Kidney capillary endothelial cell (primary cell): ENCODE measurements at regions not wholly inside any gene's neighbourhood (a gene's known extent, or its start where the extent isn't known, plus 50 kb on each side); places are given as distances from the start of the nearest gene placed in this dataset.
"Not testable (repeated sequence)": the region's sequence is repeated elsewhere in the genome, so short reads cannot be mapped to it uniquely, and the experiment has no call there.

Experiments
- DNase-seq: peaks from one replicate; pipeline ENCODE4 v3.0.0-alpha.2; 2018; ENCODE audit warnings: low spot score

- DNase-seq = no peak
Observed at GRCh38 chr3:102336130-102336529, 98.7 kb upstream of the ZPLD1 start.

DNA sequence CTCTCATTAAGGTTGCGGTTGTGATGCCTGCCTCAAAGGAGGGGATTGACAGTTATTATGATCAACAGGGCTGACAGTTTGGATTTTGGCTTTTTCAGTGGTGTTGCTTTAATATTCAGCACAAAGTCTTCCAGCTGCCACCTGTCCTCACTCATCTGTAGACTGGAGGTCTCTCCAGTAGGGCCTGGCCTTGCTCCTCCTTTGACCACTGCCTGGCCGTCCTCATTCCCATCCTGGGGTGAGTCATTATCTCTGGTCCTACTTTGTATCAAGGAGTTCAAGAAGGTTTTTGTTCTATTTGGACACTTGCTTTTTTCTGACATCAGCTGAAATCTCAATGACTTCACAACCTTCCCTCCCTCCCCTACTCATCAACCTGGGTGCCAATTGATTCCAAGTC, 95.1 kb upstream of the ZPLD1 start:
- no peak for DNase-seq

DNA sequence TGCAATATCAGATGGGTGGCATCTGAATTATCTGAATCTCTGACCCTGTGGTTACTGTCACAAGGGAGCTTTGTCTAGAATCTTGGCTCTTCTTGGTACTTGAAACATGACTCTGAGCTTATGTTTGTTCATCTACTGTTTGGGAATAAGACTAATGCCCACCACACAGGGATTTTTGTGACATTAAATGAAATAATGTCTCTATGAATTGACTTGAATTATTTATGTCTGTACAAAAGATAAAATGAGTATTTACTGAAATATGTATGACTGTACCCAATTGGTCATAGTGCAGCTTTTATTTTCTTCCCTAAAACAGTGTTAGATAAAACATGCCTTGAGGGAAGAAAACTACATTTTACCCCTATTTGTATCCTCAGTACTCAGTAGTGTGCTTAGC, 87.9 kb upstream of the ZPLD1 start:
- no peak for DNase-seq

DNA sequence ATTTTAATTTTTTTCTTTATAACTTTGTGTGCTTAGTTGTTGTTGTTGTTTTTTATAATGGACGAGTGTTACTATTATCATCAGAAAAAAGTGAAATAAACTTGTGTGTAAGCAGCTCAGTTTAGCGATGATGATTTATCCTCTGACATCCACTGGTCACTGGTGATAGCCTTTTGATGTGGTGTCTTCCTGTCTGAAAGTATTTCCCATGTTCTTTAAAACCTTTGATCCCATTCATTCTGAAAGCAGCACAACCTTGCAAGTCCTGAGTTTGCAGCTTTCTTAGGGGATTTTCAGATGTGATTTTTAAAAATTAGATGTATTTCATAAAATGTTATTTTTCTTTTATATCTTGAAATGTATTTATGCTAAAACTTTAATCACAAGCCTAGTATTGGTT, 85.9 kb upstream of the ZPLD1 start:
- DNase-seq = no peak

DNA sequence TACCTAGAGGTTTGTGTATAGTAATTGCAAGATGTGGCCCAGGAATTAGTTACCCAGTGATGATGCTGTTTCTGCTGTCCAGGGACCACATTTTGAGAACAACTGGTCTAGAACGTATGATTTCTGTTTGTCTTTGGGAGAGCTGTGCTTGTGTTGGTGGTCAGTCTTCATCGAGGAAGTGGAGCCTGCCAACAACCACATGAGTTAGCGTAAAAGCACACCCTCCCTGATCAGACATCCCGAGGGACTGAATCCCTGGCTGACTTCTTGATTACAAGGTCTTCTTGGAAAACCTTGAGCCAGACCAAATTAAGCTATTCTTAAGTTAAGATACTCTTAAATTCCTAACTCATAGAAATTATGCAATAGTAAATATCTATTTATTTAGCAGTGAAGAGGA, 81.7 kb upstream of the ZPLD1 start:
- DNase-seq = no peak

GRCh38 chr3:102353805-102354204, 81.0 kb upstream of the ZPLD1 start:
- DNase-seq = no peak

GRCh38 chr3:102354818-102355515, 79.8 kb upstream of the ZPLD1 start:
- peak; percentile 7 for DNase-seq

DNA sequence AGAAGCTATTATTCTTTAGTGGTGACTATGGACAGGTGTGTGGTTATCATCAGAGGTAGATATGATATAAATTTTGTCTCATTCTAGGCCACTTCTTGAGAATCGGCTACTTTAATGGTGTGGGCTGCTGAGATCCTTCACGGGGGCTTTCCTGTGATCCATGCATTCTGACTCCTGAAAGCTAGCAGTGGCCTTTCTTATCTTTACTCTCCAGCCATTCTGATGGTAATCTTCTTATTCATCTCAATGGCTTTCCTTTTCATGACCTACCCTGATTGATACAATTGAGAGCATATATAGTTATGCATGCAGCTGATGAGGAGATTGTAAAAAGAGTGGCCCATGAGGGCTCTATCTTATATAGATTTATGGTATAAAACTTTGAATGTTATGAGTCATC, 78.3 kb upstream of the ZPLD1 start:
- DNase-seq = no peak

- DNase-seq = not testable (repeated sequence)
Observed at GRCh38 chr3:102357313-102357712, 77.5 kb upstream of the ZPLD1 start.

DNA sequence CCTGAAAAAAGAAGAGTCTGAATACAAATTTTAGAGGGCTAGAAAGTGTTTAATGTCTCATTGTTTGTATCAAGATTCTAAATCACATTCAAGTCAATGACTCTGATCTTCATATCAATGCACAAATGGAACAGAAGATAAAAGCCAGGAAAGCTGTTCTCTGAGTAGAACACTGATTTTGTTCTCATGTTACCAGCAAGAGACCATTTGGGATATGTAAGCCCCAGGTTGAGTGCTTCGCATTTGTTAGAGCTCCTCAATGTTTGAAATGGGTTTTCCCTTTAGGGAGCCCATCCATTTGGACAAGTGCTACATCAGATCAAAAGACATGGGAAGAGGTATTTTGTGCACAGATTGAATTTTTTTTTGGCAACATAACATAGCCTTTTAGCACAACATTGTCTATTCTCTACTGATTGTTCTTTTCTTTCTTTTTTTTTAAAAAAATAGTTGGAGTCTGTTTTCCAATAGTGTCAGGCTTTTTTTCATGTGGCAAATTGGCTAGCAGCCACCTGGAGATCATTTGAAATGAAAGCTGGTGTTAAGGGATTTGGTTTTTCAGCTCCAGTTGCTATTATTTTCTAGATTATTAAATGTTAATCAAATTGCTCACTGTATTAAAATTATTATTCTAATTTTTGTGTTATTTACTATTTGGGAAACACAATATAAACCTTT, 74.5 kb upstream of the ZPLD1 start:
- DNase-seq = no peak

- no peak for DNase-seq
Observed at GRCh38 chr3:102361101-102361500, 73.7 kb upstream of the ZPLD1 start.

- not testable (repeated sequence) for DNase-seq
Observed at GRCh38 chr3:102366116-102366515, 68.7 kb upstream of the ZPLD1 start.

DNA sequence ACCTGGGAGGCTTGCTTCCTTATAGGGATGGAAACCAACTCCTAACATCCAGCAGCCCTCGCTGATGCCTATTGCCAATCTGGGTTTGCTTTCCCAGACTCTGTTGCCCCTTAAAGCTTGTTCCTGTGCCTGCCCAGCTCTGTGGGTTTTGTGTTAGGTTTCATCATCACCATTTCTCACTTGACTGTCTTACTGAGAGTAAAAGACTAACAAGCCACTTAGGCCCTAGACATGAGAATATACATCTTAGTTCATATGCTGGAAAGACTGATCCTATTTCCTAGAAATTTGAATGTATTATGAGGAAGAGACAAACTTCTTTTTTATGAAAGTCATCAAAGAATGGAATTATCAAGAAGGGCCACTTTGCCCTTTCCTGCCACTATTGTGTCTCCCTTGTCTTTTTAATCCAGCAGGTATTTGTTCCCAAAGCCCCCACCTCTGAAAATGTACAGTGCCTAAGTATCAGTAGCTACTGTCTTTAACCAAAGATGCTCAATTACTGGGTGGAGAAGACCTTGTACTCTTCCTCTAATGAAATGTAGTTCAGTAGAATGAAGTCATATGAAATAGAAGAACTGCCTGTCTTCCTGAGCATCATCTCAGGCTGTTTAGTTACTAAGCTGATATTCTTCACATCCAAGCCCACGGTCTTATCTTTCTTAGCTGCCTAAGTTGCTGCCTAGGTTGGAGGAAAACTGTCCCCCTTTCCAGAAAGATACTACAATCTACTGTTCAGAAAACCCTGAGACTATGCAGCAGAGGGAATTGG, 59.8 kb upstream of the ZPLD1 start:
- no peak for DNase-seq

- DNase-seq = no peak
Observed at GRCh38 chr3:102378216-102378615, 56.6 kb upstream of the ZPLD1 start.

DNA sequence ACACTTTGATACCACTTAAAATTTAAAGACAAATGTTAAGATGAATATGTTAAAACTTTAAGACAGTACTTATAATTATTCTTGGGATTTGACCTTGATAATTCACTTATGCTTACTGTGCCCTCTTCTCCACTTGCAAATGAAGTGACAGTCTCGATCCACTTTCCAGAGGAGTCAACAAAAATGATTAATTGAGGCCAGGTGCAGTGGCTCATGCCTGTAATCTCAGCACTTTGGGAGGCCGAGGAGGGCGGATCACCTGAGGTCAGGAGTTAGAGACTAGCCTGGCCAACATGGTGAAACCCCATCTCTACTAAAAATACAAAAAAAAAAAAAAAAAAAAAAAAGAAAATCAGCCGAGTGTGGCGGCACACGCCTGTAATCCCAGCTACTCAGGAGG, 52.6 kb upstream of the ZPLD1 start:
- not testable (repeated sequence) for DNase-seq
